ENCODE measurements at regions not wholly inside any gene's neighbourhood (a gene's known extent, or its start where the extent isn't known, plus 50 kb on each side); places are given as distances from the start of the nearest gene placed in this dataset.

GRCh38 chr5:125348936-125349831, 602.7 kb upstream of the ZNF608 start:
- DNase-seq = no peak

GRCh38 chr5:125357660-125358059, 611.2 kb upstream of the ZNF608 start:
- DNase-seq = no peak

- no peak for DNase-seq
These were observed 619.3 kb upstream of the ZNF608 start for GRCh38 chr5:125365747-125366146.

- no peak for DNase-seq
These were observed 621.3 kb upstream of the ZNF608 start for GRCh38 chr5:125367702-125368101.

GRCh38 chr5:125370461-125371205, 624.2 kb upstream of the ZNF608 start:
- DNase-seq = no peak

- DNase-seq = no peak
These were observed 626.5 kb upstream of the ZNF608 start for GRCh38 chr5:125372694-125373631.

- DNase-seq = no peak
These were observed 628.7 kb upstream of the ZNF608 start for GRCh38 chr5:125375143-125375542.

GRCh38 chr5:125376059-125376641, 629.7 kb upstream of the ZNF608 start:
- no peak for DNase-seq

GRCh38 chr5:125377141-125377540, 630.7 kb upstream of the ZNF608 start:
- no peak for DNase-seq

- no peak for DNase-seq
These were observed 634.9 kb upstream of the ZNF608 start for GRCh38 chr5:125381290-125381689.

GRCh38 chr5:125384071-125384470, 637.6 kb upstream of the ZNF608 start:
- no peak for DNase-seq

- DNase-seq = no peak
These were observed 643.9 kb upstream of the ZNF608 start for GRCh38 chr5:125390326-125390725.

- no peak for DNase-seq
These were observed 646.9 kb upstream of the ZNF608 start for GRCh38 chr5:125393221-125393815.

GRCh38 chr5:125394661-125395280, 648.3 kb upstream of the ZNF608 start:
- no peak for DNase-seq

GRCh38 chr5:125396462-125396861, 650.0 kb upstream of the ZNF608 start:
- DNase-seq = no peak

GRCh38 chr5:125398466-125398865, 652.0 kb upstream of the ZNF608 start:
- no peak for DNase-seq

- no peak for DNase-seq
These were observed 653.4 kb upstream of the ZNF608 start for GRCh38 chr5:125399885-125400284.

- no peak for DNase-seq
These were observed 655.5 kb upstream of the ZNF608 start for GRCh38 chr5:125401724-125402622.

GRCh38 chr5:125402787-125403186, 656.3 kb upstream of the ZNF608 start:
- DNase-seq = no peak

- no peak for DNase-seq
These were observed 657.6 kb upstream of the ZNF608 start for GRCh38 chr5:125404056-125404455.
